ENCODE measurements at regions not wholly inside any gene's neighbourhood (a gene's known extent, or its start where the extent isn't known, plus 50 kb on each side); places are given as distances from the start of the nearest gene placed in this dataset.
A peak's percentile ranks its signal among the peaks of the same experiment; 100 is the strongest.
"Not testable (repeated sequence)": the region's sequence is repeated elsewhere in the genome, so short reads cannot be mapped to it uniquely, and the experiment has no call there.

DNA sequence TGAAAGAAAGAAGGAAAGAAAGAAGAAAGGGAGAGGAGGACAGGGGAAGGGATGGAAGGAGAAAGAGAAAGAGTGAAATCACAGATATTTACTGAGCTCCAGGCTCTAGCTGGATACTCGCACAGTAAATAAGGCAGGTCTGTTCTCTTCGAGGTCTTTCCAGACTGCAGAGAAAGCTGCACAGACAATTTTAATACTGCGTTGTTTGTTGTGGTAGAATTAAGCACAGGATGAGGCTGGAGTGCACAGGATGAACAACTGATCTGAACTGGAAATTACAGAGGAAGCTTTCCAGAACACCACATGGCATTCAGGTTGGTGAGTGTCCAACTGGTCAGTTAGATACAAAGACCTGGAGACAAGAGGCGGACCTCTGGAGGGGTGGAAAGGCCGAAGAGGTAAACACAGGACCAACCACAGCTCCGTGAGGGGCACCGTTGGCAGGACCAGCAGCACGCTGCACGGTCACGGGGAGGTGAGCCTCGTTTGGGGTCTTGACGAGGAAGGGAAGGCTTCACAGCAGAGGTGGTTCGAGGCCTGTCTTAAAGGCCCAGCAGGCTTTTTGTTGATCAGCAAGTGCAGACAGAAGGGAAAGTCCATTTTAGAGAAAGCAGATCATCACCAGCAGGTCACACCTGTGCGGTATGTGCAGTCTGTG is 121.7 kb downstream of the ATP6V0E2 start:
- peak in 1 of 2 experiments; percentile 17 for DNase-seq

DNA sequence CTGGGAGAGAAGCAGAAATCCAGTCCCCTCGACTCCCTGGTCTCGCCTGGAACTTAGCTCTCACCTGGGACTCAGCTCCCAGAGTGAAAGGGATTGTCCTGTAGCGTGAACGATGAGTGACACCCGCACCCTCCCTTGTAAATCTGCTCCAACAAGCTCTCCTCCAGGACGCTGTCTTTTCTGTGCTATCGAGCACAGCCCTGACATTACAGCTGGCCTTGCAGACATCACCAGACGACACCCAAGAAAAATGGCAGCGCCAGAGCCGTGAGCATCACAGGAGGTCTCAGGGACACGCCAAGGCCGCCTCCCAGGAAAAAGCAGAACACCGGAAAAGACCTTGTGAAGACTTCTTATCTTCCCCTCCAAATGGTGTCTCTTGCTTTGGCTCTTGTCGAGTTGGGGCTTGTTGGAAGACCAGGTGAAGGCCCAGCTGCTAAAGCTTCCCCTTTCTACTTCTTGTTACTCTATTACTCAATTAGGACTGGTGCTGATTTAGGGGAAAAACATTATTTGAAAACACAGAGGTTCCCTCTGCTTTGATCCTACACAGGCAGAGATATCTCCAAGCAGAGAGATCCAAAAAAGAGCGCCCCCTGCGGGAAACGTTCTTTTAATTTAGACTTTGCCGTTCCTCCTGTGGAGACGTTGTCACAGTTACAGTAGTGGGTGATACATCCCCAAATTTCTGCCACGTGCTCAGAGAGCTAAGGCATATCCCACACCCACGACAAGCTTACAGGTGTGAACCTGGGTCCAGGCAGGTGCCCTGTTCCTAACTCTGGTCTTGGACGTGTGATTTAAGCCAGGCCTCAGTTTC is 127.2 kb downstream of the ATP6V0E2 start:
- not testable (repeated sequence) for DNase-seq

DNA sequence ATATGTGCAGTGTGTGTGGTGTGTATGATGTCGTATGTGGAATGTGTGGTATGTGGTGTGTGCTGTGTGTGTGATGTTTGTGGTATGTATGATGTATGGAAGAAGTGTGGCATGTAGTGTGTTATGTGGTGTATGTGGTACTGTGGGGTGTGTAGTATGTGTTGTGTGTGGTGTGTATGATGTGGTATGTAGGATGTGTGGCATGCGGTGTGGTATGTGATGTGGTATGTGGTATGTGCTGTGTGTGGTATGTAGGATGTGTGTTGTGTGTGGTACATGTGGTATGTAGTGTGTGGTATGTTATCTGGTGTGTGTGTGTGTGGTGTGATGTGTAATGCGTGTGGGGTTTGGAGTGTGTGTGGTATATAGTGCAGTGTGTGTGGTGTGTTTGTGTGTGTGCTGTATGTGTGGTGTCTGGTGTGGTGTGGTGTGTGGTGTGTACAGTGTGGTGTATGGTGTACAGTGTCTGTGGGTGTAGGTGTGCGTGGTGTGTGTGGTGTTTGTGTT is 129.6 kb downstream of the ATP6V0E2 start:
- no peak for DNase-seq

DNA sequence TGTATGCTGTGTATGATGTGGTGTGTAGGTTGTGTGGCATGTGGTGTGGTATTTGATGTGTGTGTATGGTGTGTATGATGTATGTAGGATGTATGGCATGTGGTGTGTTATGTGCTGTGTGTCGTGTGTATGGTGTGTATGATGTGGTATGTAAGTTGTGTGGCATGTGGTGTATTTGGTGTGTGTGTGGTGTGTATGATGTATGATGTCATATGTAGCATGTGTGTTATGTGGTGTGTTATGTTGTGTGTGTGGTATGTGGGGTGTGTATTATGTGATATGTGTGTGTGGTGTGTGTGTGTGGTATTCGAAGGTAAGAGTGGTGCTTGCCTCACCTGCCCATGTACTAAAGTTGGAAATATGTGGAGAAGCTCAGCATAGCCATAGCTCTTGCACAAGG is 130.2 kb downstream of the ATP6V0E2 start:
- not testable (repeated sequence) for DNase-seq

DNA sequence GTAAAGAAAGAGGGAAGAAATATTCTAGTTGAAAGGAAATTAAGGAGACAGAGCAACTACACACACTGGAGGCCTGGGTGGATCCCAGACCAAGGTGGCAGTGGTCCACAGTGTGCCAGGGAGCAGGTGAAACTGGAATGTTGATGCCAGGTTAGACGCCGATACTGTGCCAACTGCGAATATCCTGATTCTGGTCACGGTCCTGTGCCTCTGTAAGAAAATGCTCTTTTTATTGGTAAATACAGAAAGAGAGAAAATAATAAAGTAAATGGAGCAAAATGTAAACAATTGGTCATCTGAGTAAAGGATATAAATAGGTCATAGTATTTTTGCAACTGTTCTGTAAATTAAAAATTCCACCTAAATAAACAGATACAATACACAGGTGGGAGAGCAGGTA is 131.1 kb downstream of the ATP6V0E2 start:
- DNase-seq: peak in 1 of 2 experiments; percentile 18

DNA sequence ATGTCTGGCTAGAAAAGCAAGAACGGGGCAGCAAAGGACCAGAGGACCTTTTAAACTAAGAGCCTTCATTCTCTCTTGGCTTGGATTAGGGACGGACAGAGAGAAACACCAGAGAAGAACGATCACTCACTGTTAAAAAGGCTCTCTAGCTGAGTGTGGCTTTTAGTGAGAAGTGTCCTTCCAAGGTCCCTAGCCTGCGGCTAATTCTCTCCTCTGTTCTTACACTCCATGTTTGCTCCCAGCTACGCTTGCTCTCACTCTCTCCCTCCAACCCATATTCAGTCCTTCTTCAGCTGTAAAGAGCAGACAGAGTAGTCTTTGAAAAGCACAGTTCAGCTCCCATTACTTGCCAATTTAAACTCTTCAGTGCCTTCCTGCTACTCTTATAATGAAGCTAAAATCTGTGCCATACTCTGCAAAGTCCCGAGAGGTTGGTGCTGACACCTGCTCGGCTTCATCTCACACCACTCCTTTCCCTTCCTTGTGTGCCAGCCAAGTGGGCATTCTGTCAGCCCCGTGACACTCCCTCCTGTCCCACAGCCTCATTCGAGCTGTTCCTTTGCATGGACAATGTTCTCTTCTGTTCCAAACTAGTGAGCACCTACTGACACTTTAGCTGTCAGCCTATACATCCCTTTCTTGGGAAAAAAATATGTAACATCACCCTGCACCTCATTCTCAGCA is 136.0 kb downstream of the ATP6V0E2 start:
- not testable (repeated sequence) for DNase-seq

DNA sequence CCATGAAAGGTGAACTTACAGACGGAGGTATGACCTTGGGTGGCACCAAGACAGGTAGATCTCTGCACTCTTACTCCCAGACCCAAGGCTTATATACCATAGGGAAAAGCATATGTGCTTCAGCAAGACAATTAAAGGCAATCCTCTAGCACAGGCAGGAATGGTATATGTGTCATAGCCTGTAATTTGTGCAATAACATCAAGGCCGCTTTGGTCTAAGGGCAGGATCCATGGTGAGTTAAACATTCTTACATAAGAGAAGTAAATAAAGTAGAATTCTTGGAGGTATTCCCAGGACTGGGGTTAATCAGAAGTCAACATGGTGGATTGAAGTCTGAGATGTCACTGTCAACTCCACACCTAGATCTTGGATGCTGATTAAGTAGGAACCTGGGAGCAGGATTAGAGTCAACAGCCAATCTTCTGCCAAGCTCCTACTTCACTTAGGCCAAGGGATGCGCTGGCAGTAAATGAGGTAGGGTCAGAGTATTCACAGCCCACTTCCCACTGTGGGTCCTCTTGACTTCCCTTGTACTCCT is 143.0 kb downstream of the ATP6V0E2 start:
- DNase-seq: not testable (repeated sequence)

DNA sequence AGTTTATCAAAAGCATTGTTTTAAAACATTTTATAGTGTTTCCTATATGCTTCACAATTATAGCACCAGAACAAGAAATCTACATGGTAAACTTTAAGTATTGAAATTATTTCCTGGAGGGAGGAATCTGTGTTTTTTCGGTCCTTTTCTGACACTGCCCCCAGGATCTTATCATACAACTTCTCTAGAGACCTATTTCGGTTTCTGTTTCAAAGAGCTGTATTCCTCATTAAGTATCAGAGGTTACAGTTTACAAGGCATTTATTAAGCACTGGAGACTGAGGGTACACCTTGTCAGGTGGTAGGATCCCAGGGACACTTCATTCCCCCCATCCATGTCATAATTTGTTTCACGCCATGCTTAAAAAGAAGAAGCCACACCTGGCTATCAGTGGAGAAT is 146.4 kb downstream of the ATP6V0E2 start:
- DNase-seq: not testable (repeated sequence)

DNA sequence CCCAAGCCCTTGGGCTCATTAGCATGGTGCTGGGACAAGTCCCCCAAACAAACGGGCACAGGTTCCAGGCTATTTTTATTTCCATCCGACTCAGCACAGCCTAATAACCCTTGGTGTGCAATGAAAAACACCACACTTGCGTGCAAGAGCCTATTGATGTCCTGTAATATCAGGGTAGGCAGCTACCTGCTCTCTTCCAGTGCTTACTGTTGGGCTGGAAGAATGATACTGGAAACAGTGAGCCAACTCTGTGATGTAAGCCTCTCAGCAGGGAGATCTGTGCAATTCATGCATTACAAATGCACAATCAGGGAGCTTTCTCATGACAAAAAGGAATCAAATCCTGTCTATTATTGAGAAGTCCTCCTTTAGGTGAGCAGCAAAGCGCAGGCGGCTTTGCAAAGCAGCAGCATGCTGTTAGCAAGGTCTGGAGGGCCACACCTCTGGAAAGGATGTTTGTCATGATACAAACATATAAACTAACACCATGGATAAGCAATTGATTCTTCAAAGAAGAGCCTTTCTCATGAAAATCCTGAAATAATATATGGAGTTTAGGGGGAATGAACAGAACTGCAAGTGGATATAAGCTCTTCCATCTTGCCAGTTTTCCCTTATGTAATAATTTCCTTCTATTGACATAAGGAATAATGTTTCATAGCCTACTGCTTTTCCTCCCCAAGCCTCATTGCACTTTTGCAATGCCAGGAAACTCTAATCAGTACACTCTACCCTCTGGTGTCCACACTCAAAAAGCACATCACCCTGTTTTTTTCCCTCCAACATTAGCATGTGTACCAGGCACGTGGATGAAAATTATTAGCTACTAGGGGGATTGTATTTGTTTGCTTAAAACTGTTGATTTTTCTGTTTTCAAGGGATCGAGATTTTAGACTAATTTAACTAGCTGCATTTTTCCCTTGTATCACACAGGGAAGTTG is 151.1 kb downstream of the ATP6V0E2 start:
- not testable (repeated sequence) for DNase-seq

DNA sequence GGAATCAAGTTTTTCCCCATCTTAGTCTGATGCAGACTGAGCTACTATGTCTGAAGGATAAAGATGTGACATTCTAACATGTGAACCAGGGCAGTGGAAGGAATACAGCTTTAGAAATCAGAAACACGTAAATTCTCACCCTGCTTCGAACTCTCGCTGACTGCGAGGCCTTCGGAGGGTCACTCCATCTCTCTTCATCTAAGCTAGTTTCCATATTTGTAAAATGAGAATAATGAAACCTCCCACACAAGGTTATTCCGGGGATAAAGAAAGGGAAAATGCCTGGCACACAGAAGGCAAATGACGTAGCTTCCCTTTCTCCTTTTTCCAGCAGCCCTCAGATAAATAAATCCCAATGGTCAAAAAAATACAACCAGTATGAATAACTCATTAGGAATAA is 152.0 kb downstream of the ATP6V0E2 start:
- DNase-seq: not testable (repeated sequence)

DNA sequence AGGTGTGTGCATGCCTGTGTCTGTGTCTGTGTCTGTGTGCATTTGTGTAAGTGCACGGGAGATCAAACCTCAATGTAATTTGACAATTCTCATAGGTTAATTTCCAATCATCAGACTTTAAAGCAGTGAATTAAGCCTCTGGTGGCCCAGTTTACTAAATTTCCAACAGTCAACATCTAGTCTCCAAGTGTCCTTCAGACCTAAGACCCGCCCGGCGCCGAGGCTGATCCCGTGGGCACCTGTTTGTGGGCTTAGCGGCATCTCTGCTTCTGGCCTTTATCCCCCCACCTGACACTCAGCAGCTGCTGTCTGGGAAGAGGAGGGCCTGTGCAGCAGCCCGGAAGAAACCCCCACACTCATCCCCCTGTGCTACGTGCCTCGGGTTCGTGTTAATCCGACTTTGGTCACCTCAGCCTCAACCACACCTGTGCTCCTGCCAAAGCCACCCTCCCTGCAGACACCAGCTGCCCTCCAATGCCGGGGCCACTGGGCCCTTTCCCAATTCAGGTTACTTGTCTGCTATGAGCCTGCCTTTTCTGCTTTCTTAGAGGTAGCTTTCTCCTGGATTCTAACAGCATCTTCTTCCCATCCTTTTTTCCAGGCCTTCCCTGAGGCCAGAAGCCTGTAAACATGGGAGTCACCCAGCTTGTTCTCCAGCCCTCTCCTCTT is 154.7 kb downstream of the ATP6V0E2 start:
- DNase-seq: peak in 1 of 2 experiments; percentile 4

DNA sequence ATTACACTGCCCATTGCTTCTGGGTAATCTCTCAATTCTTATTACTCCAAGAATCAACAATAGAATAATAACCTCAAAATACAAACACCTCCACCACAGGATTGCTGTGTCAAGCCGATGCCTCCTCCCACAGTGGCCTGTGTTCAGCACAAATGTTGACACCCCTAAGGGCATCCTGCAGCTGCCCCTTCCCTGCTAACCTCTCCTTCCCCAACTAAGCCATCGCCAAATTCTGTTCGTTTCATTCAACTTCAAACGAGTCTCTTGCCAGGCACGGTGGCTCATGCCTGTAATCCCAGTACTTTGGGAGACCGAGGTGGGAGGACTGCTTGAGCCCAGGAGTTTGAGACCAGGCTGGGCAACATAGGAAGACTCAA is 155.2 kb downstream of the ATP6V0E2 start:
- DNase-seq: not testable (repeated sequence)

DNA sequence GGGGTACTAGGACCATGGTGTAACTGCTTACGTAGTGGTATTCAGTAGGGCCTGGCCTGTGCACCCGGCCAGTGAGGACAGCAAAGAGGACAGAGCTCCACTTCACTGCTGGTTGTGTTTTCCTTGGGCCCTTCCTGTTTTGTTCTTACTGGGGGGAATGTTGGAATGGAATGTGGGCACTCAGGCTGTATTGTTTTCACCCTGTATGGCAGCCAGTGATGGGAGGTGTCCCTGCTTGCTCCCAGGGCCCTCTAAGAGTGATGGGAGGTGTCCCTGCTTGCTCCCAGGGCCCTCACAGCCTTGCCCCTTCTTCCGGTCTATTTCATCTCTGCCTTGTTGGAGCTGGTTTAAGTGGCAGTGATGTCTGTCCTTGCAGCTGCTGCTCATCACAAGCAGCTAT is 158.0 kb downstream of the ATP6V0E2 start:
- not testable (repeated sequence) for DNase-seq

DNA sequence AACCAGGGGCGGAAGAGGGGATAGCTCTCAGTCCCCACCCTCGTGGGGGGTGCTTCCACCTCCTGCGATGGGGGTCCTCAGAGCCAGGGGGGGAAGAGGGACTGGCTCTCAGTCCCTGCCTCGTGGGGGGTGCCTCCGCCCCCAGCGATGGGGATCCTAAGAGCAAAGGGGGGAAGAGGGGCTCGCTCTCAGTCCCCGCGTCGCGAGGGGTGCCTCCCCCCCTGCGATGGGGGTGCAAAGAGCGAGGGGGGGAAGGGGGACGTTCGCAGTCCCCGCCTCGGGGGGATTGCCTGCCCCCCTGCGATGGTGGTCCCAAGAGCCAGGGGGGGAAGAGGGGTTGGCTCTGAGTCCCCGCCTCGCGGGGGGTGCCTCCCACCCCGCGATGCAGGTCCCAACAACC is 159.9 kb downstream of the ATP6V0E2 start:
- not testable (repeated sequence) for DNase-seq

DNA sequence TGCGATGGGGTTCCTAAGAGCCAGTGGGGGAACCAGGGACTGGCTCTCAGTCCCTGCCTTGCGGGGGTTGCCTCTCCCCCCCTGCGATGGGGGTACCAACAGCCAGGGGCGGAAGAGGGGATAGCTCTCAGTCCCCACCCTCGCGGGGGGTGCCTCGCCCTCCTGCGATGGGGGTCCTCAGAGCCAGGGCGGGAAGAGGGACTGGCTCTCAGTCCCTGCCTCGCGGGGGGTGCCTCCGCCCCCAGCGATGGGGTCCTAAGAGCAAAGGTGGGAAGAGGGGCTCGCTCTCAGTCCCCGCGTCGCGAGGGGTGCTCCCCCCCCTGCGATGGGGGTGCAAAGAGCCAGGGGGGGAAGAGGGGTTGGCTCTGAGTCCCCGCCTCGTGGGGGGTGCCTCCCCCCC is 162.0 kb downstream of the ATP6V0E2 start:
- DNase-seq: not testable (repeated sequence)

DNA sequence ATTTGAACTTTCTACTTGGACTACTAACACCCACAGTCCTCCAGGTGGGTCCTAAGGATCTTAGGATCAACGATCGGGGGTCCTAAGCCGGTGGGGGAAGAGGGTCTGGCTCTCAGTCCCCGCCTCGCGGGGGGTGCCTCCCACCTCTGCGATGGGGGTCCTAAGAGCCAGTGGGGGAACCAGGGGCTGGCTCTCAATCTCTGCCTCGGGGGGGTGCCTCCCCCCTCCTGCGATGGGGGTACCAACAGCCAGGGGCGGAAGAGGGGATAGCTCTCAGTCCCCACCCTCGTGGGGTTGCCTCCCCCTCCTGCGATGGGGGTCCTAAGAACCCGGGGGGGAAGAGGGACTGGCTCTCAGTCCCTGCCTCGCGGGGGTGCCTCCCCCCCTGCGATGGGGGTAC is 165.3 kb downstream of the ATP6V0E2 start:
- not testable (repeated sequence) for DNase-seq

DNA sequence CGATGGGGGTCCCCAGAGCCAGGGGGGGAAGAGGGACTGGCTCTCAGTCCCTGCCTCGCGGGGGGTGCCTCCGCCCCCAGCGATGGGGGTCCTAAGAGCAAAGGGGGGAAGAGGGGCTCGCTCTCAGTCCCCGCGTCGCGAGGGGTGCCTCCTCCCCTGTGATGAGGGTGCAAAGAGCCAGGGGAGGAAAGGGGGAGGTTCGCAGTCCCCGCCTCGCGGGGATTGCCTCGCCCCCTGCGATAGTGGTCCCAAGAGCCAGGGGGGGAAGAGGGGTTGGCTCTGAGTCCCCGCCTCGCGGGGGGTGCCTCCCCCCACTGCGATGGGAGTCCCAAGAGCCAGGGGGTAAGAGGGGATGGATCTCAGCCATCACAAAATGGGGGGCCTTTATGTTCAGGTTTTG is 168.5 kb downstream of the ATP6V0E2 start:
- not testable (repeated sequence) for DNase-seq

DNA sequence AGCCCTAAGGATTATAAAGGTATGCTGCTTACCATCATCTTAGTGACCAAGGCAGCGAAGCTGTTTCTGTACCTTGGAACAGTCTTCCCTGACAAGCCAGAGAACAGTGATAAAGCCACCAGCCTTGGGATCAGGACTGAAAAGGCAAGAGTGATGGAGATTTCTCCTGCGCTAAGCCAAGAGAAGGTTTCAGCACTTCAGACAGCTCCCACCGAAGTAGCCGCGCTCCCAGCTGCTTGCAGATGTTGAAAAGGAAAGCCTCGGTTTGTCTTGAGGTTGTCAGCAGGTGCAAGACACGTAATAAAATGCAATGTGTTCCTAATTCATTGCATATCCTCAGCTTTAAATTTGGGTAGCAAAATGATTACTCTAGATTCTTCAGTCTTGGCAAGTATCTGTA is 171.0 kb downstream of the ATP6V0E2 start:
- DNase-seq: not testable (repeated sequence)

DNA sequence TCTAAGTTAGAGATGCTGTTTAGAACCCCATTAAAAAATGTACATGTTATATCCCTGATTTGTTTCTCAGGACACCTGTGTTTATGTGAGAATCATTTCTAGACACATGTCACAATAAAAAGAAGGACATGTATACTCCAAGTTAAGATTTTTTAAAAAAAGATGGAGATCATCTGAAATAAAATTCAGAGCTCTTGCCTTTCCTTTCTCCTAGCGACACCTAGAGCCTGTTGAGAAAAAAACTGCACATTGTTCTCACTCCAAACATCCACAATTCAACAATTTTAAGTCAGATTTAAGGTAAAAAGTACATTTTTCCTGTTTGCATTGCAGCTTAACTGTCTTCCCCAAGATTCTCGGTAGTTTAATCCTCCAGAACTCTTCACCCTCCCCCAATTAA is 171.8 kb downstream of the ATP6V0E2 start:
- DNase-seq: not testable (repeated sequence)

DNA sequence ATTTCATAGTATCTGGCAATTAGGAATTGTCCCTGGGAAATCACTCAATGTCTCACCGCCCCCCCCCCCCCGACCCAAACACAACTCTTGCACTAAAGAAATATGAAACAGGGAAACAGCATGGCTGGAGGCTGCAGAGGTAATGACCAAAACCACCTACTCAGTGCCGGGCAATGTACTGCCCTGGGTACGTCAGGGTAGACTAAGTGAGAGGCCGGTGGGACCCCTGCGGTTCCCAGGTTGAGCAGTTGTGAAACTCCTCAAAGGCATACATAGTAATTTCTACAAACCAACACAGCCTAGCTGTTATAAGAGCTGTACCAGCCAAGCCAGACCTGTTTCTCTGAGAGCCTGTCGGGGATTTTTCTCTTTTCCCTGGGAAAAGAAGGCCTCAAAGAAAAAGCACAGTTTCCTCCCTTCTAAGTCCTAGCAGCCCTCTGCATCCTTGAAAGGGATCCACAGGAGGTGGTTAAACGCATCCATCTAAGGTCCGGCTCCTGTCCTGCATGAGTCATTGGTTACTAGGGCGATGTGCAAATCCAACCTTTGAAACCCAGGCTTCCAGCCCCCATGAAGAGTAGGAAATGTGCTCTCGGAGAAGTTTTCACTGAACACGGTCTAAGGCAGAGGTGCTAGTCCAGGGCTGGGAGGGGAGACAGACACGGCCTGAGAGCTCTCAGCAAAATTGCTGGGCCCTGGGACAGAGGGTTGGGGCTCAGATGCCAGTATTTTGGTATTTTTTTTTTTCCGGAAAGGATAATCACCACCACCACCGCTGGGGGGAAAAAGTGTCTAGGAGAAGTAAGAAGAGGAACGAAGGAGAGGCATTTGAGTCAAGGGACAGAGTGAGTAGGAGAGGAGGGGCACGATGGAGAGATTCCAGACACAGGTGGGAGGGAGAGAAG is 172.8 kb downstream of the ATP6V0E2 start:
- not testable (repeated sequence) for DNase-seq
